SIG-M5 (cell line): ENCODE measurements at regions not wholly inside any gene's neighbourhood (a gene's known extent, or its start where the extent isn't known, plus 50 kb on each side); places are given as distances from the start of the nearest gene placed in this dataset.
"Not testable (repeated sequence)": the region's sequence is repeated elsewhere in the genome, so short reads cannot be mapped to it uniquely, and the experiment has no call there.

Experiments used
- DNase-seq: peaks from one replicate; lab custom pipeline; 2025; lab: John Stamatoyannopoulos, UW

- DNase-seq: no peak
These were observed 120.4 kb upstream of the CDH9 start for GRCh38 chr5:27158775-27159174.

- no peak for DNase-seq
These were observed 119.8 kb upstream of the CDH9 start for GRCh38 chr5:27158171-27158570.

GRCh38 chr5:27144456-27144855 lies 106.1 kb upstream of the CDH9 start:
- DNase-seq: no peak

GRCh38 chr5:27140831-27141230 lies 102.4 kb upstream of the CDH9 start:
- DNase-seq: no peak

- no peak for DNase-seq
These were observed 92.2 kb upstream of the CDH9 start for GRCh38 chr5:27130587-27130986.

GRCh38 chr5:27129926-27130325 lies 91.5 kb upstream of the CDH9 start:
- no peak for DNase-seq

GRCh38 chr5:27125856-27126255 lies 87.5 kb upstream of the CDH9 start:
- no peak for DNase-seq

GRCh38 chr5:27124590-27124989 lies 86.2 kb upstream of the CDH9 start:
- no peak for DNase-seq

- not testable (repeated sequence) for DNase-seq
These were observed 81.4 kb upstream of the CDH9 start for GRCh38 chr5:27119736-27120321.

GRCh38 chr5:27103486-27103885 lies 65.1 kb upstream of the CDH9 start:
- DNase-seq: no peak

- DNase-seq: not testable (repeated sequence)
These were observed 57.4 kb upstream of the CDH9 start for GRCh38 chr5:27095761-27096160.

- no peak for DNase-seq
These were observed 54.9 kb upstream of the CDH9 start for GRCh38 chr5:27093279-27093678.

GRCh38 chr5:27091858-27092257 lies 53.5 kb upstream of the CDH9 start:
- no peak for DNase-seq

- DNase-seq: not testable (repeated sequence)
These were observed 50.4 kb upstream of the CDH9 start for GRCh38 chr5:27088822-27089221.
